T-helper 1 cell treated with Interleukin-12 subunit alpha and Interleukin-12 subunit beta and Interleukin-4 antibody, amounts not matched to agents 30 ng/mL and 1 ng/mL, for 36 hours (primary cell): ENCODE measurements at regions not wholly inside any gene's neighbourhood (a gene's known extent, or its start where the extent isn't known, plus 50 kb on each side); places are given as distances from the start of the nearest gene placed in this dataset.

ENCODE experiments used
- intact Hi-C: fragments of 100-400 bp; cut with micrococcal nuclease; formaldehyde crosslinking; loops from one replicate; pipeline ENCODE4 v1.15.1; 2024

DNA sequence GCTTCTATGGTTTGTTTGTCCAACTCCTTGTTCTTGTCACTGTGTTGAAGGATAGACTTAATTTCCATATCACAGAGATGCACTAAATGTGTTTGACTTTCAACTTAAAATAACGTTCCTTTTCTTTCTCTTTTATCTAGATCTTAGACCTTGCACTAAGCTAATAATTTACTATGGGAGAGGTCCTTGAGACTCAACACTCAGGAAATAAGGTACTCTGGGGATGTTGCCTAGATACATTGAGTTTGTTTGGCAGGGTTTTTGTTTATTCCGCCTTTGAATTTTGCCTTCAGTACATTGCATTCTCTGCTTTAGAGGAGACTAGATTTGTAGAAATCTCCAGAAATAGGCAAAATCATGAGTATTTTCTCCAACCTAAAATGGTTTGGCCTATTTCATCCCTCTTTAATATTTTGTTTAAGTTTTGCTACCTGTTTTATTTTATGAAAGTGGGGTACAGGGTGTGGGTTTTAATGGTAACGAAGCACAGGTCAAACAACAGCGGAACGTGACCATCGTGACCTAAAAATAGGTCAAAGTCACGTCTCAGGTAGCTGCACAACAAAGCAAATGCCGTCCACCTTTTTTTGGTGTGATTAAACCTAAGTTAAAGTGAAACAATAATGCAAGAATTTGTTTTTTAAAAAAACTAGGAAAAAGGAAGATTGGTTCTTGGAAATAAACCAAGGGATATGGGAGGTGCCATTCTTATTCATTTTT lies 115.3 kb upstream of the CPSF6 start:
- intact Hi-C loops, result no loop called here

- intact Hi-C loops, result no loop called here
Measured at GRCh38 chr12:69129017-69129416, 110.4 kb upstream of the CPSF6 start.

- intact Hi-C loops, result no loop called here
Measured at GRCh38 chr12:69129564-69129963, 109.8 kb upstream of the CPSF6 start.

DNA sequence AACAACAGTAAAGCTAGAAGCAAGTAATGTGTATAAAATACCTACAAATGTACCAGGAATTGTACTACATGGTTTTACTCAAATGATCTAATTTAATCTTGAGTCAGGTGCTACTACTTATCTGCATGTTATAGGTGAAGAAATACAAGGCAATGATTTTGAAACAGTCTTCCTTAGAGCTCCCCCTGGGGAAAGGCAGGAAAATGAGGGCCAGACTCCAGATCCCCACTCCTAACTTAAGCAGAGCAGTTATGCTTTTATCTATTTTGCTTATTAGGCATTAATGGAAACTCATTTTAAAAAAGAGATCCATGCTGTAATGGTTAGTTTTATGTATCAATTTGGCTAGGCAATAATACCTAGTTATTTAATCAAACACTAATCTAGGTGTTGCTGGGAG lies 109.3 kb upstream of the CPSF6 start:
- intact Hi-C loops, result no loop called here

- intact Hi-C loops, result no loop called here
Measured at GRCh38 chr12:69131077-69131476, 108.3 kb upstream of the CPSF6 start.

DNA sequence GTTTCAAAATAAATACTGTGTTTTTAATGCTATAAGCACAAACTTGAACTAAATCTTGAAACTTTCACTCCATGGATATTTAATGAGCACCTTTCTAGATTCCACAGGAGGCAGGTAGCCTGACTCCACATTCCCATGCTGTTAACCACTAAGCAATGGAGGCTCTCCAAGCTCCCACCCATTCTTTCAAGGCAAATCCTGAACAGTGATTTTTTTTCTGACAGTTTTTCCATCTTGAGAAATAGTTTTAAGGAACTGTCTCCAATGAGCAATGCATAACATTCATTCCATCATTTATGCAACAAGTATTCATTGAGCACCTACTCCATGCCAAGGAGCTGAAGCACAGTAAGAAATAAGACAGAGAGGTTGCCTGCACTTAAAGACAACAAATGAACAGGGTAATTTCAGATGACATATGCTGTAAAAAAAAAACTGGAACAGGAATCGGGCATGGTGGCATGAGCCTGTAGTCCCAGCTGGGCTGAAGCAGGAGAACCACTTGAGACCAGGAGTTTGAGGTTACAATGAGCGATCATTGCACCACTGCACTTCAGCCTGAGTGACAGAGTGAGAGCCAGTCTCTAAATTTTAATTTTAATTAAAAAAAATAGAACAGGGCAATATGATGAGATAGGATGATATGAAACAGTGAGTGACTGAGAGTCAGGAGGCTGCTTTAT lies 102.3 kb upstream of the CPSF6 start:
- intact Hi-C loops, result no loop called here

GRCh38 chr12:69141074-69141473 lies 98.3 kb upstream of the CPSF6 start:
- intact Hi-C loops, result no loop called here

- intact Hi-C loops, result no loop called here
Measured at GRCh38 chr12:69149270-69149669, 90.1 kb upstream of the CPSF6 start.

GRCh38 chr12:69150083-69150795 lies 89.1 kb upstream of the CPSF6 start:
- intact Hi-C loops, result no loop called here

DNA sequence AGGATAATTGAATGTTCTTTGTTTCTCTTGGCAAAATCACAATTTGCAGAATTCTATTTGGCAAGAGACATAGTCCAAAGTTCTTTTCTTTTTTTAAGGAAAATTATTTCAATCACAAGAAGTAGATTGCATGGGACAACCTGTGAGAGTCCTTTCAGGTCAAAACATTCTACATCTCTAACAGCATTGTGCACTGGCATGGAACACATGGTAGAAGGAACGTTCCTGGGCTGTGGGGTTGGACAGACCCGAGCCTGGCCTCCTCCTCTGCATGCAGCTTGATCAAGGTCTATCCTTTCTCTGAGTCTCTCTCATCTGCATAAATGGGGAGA lies 88.6 kb upstream of the CPSF6 start:
- intact Hi-C loops, result no loop called here

GRCh38 chr12:69151254-69151764 lies 88.1 kb upstream of the CPSF6 start:
- intact Hi-C loops, result no loop called here

GRCh38 chr12:69154585-69155363 lies 84.6 kb upstream of the CPSF6 start:
- intact Hi-C loops, result loop anchor here (1.0 to 2.0 kb wide), 8 partner anchors 42 to 1886 kb away; partner anchors contain the start of gene RAB3IP

DNA sequence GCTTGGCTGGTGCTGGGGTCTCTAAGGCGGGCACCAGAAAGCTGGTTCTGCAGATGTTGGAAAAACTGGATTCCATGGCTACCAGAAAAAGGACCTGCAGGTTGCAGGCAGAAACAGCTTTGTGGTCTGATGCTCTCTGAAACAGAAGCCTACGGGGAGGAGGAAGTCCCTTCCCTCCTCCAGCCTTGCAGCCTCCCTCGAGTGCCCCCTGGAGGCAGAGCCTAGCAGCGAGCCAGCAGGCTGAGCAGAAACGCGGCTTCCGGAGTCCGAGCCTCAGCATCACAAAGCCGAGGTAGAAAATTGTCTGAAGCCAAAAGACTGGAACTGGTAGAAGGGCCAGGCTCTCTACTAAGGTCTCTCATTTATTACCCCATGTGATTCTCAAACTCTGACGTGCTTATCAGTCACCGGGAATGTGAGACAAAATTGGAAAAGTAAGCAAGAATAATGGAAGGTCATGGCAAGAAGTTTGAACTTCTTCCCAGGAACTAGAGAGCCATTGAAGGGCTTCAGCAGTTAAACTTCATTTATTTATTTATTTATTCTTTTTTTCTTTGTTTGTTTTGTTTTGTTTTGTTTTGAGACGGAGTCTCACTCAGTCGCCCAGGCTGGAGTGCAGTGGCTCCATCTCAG lies 82.2 kb upstream of the CPSF6 start:
- intact Hi-C loops, result loop anchor here (1.0 to 2.0 kb wide), 6 partner anchors 82 to 428 kb away; partner anchors contain the start of genes CCT2, CPM, CPSF6 and FRS2

- intact Hi-C loops, result no loop called here
Measured at GRCh38 chr12:69161829-69162228, 77.5 kb upstream of the CPSF6 start.

- intact Hi-C loops, result no loop called here
Measured at GRCh38 chr12:69163681-69164362, 75.5 kb upstream of the CPSF6 start.

- intact Hi-C loops, result no loop called here
Measured at GRCh38 chr12:69167648-69168165, 71.7 kb upstream of the CPSF6 start.

GRCh38 chr12:69168363-69168762 lies 71.0 kb upstream of the CPSF6 start:
- intact Hi-C loops, result no loop called here

- intact Hi-C loops, result no loop called here
Measured at GRCh38 chr12:69168828-69169227, 70.5 kb upstream of the CPSF6 start.

DNA sequence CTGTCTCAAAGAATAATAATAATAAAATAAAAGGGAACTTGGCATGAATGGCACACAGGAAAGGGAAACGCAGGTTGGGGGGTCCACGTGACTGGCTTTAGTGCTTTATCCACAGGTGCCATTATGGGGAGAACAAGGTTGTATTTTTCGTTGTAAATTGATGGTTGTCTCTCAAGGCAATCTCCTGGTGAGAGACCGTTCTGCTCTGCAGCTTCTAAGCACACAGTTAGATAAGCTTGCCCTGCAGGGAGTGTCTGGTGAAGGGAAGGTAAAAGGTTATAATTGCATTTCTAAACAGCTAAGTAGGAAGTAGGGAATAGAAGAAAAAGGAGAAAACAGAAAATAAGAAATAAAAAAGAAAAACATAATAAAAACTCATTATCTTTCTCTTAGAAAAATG lies 69.1 kb upstream of the CPSF6 start:
- intact Hi-C loops, result no loop called here

DNA sequence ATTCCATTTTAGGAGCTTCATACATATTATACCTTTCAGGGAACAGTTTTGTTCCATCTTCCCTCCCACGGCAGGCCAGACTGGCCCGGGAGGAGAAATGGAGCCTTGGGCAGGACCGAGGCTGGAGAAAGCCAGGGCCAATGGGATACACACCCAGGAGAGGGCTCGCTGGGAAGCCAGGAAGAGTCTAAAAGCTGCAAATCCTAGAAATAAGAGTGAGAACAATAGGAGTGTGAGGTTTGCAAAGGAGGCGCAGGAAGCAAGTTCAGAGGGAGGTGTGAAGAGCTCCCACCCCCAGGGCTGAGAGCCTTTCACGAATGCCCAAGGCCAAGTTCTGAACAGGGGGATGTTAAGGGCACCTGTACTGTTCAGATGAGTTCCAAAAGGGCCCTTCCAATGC lies 67.5 kb upstream of the CPSF6 start:
- intact Hi-C loops, result no loop called here
